ENCODE measurements at regions not wholly inside any gene's neighbourhood (a gene's known extent, or its start where the extent isn't known, plus 50 kb on each side); places are given as distances from the start of the nearest gene placed in this dataset.

GRCh38 chr20:11372876-11373790, 544.6 kb upstream of the BTBD3 start:
- TF ChIP-seq, protein P1, sequence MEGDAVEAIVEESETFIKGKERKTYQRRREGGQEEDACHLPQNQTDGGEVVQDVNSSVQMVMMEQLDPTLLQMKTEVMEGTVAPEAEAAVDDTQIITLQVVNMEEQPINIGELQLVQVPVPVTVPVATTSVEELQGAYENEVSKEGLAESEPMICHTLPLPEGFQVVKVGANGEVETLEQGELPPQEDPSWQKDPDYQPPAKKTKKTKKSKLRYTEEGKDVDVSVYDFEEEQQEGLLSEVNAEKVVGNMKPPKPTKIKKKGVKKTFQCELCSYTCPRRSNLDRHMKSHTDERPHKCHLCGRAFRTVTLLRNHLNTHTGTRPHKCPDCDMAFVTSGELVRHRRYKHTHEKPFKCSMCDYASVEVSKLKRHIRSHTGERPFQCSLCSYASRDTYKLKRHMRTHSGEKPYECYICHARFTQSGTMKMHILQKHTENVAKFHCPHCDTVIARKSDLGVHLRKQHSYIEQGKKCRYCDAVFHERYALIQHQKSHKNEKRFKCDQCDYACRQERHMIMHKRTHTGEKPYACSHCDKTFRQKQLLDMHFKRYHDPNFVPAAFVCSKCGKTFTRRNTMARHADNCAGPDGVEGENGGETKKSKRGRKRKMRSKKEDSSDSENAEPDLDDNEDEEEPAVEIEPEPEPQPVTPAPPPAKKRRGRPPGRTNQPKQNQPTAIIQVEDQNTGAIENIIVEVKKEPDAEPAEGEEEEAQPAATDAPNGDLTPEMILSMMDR (conservative IDR thresholded peaks at IDR 0.05 in 1 of 2, IDR thresholded peaks at IDR 0.05 in 1 of 2; ENCODE audit: extremely low read depth in 1 of 2, insufficient read depth in 1 of 2, low read depth in 1 of 2, low read length in 2 of 2) = no peak
- no peak for TF ChIP-seq EZH2 (IDR thresholded peaks at IDR 0.05; ENCODE audit: borderline replicate concordance, low read length)

All from mammary epithelial cell (primary cell).